SK-N-SH (cell line): ENCODE measurements at regions not wholly inside any gene's neighbourhood (a gene's known extent, or its start where the extent isn't known, plus 50 kb on each side); places are given as distances from the start of the nearest gene placed in this dataset.

Experiments
- CTCF ChIA-PET: fragments of 300-600, 350-600 bp; formaldehyde crosslinking; extraction: SDS; loops from one replicate; lab custom pipeline; 2021; lab: Yijun Ruan, JAX
- POLR2A ChIA-PET: fragments of 350-600 bp; sonication (Branson Sonifier 250); formaldehyde crosslinking; extraction: SDS; loops from one replicate; lab custom pipeline; 2020; ENCODE audit warnings: antibody characterized with exemption, inconsistent platforms; lab: Yijun Ruan, JAX
- DNase-seq: peaks from one replicate; pipeline ENCODE4 v3.0.0; 2012
- H2AFZ ChIP-seq: fragments of 200-600 bp; sonication (generic); 2 replicates; pipeline ENCODE4 v1.8.1; 2016; ENCODE audit warnings: antibody characterized with exemption, mild to moderate bottlenecking, low read depth
- H3F3A ChIP-seq: fragments of 200-600 bp; sonication (generic); replicated peaks from 2 replicates; pipeline ENCODE3; 2016; ENCODE audit warnings: antibody characterized with exemption, mild to moderate bottlenecking; ENCODE audit not compliant: insufficient read depth
- H3K27ac ChIP-seq, 2 experiments: fragments of 200-500 bp in 1 of 2; fragments of 200-600 bp in 1 of 2; sonication (Bioruptor generic) in 1 of 2; sonication (generic), shearing (Covaris generic) in 1 of 2; 2 replicates each; pipeline versions ENCODE4 v1.5.1 to v1.6.1; 2014 to 2016; ENCODE audit warnings: low read depth in 2 of 2, inconsistent platforms in 1 of 2, low read length in 1 of 2, mild to moderate bottlenecking in 1 of 2, mixed read lengths in 1 of 2
- H3K27me3 ChIP-seq: fragments of 200-600 bp; sonication (generic), shearing (Covaris generic); 2 replicates; pipeline ENCODE4 v1.6.1; 2016; ENCODE audit warnings: mixed run types; ENCODE audit not compliant: insufficient read depth
- H3K36me3 ChIP-seq, 2 experiments: fragments of 200-500 bp in 1 of 2; fragments of 200-600 bp in 1 of 2; sonication (Bioruptor generic) in 1 of 2; sonication (generic) in 1 of 2; replicated peaks in 1 of 2; 2 replicates each; pipeline versions ENCODE3 to v1.5.1; 2014 to 2016; ENCODE audit warnings: low read length in 1 of 2, mild to moderate bottlenecking in 1 of 2; ENCODE audit not compliant: insufficient read depth in 2 of 2, control insufficient read depth in 1 of 2
- H3K4me1 ChIP-seq, 2 experiments: fragments of 200-500 bp in 1 of 2; fragments of 200-600 bp in 1 of 2; sonication (Bioruptor generic) in 1 of 2; sonication (generic), shearing (Covaris generic) in 1 of 2; 2 replicates each; pipeline versions ENCODE4 v1.5.1 to v1.6.1; 2014 to 2016; ENCODE audit warnings: low read depth in 1 of 2, low read length in 1 of 2, mixed run types in 1 of 2; ENCODE audit not compliant: insufficient read depth in 2 of 2, control insufficient read depth in 1 of 2
- H3K4me2 ChIP-seq: fragments of 200-600 bp; sonication (generic), shearing (Covaris generic); 2 replicates; pipeline ENCODE4 v1.6.1; 2017; ENCODE audit warnings: mixed run types
- H3K4me3 ChIP-seq, 2 experiments: fragments of 200-500 bp in 1 of 2; fragments of 200-600 bp in 1 of 2; sonication (Bioruptor generic) in 1 of 2; sonication (generic), shearing (Covaris generic) in 1 of 2; 2 replicates each; pipeline versions ENCODE4 v1.5.1 to v1.8.1; 2014 to 2016; ENCODE audit warnings: low read depth in 2 of 2, inconsistent platforms in 1 of 2, low read length in 1 of 2, mild to moderate bottlenecking in 1 of 2, mixed read lengths in 1 of 2, moderate library complexity in 1 of 2
- H3K79me2 ChIP-seq: fragments of 200-600 bp; sonication (generic); 2 replicates; pipeline ENCODE4 v1.8.1; 2017; ENCODE audit warnings: mild to moderate bottlenecking; ENCODE audit not compliant: insufficient read depth
- H3K9ac ChIP-seq: fragments of 200-600 bp; sonication (generic); 2 replicates; pipeline ENCODE4 v1.6.1; 2017; ENCODE audit warnings: mixed run types
- H3K9me2 ChIP-seq: fragments of 200-600 bp; sonication (generic); 2 replicates; pipeline ENCODE4 v1.6.1; 2017; ENCODE audit warnings: mixed run types
- H3K9me3 ChIP-seq: fragments of 200-600 bp; sonication (generic); 2 replicates; pipeline ENCODE4 v1.6.1; 2017; ENCODE audit warnings: mixed run types, mild to moderate bottlenecking, moderate library complexity
- H4K20me1 ChIP-seq: fragments of 200-600 bp; sonication (generic); 2 replicates; pipeline ENCODE4 v1.6.1; 2017; ENCODE audit warnings: mild to moderate bottlenecking, mixed run types; ENCODE audit not compliant: insufficient read depth
- FOXJ3 ChIP-seq: sonication (generic); formaldehyde crosslinking; IDR thresholded peaks from 2 replicates; pipeline ENCODE4 v1.5.1; 2020; ENCODE audit warnings: mild to moderate bottlenecking, missing genetic modification reagents
- MAX ChIP-seq: IDR thresholded peaks from 2 replicates; pipeline ENCODE4 v1.4.0; 2012; ENCODE audit warnings: low read depth
- MXI1 ChIP-seq: IDR thresholded peaks from 2 replicates; pipeline ENCODE4 v1.6.1; 2012; ENCODE audit warnings: mild to moderate bottlenecking, low read depth, low read length, improper control_type of control experiment
- PBX3 ChIP-seq: IDR thresholded peaks from 2 replicates; pipeline ENCODE4; 2012
- RAD21 ChIP-seq: IDR thresholded peaks from 2 replicates; pipeline ENCODE4 v1.6.1; 2012; ENCODE audit warnings: mild to moderate bottlenecking, low read length
- REST ChIP-seq: IDR thresholded peaks from 2 replicates; pipeline ENCODE4 v1.6.1; 2012; ENCODE audit warnings: mild to moderate bottlenecking, low read depth, low read length, moderate library complexity
- TAF1 ChIP-seq: IDR thresholded peaks from 2 replicates; pipeline ENCODE4 v1.6.1; 2012; ENCODE audit warnings: low read depth, mild to moderate bottlenecking, low read length, moderate library complexity, borderline replicate concordance
- USF1 ChIP-seq: IDR thresholded peaks from 2 replicates; pipeline ENCODE4 v1.4.0; 2012; ENCODE audit warnings: low read depth, borderline replicate concordance
- YY1 ChIP-seq: IDR thresholded peaks from 2 replicates; pipeline ENCODE4 v1.4.0; 2012; ENCODE audit warnings: low read depth, mild to moderate bottlenecking
- ZBTB33 ChIP-seq: IDR thresholded peaks from 2 replicates; pipeline ENCODE4 v1.4.0; 2012; ENCODE audit warnings: low read depth, borderline replicate concordance

GRCh38 chrX:148159796-148160195 lies 178.7 kb downstream of the FMR1NB start:
- TF ChIP-seq PBX3, result no peak
- TF ChIP-seq USF1, result no peak
- TF ChIP-seq TAF1, result no peak
- no peak for TF ChIP-seq MAX
- TF ChIP-seq MXI1, result no peak
- no peak for TF ChIP-seq YY1
- no peak for TF ChIP-seq FOXJ3
- TF ChIP-seq RAD21, result no peak
- no peak for TF ChIP-seq ZBTB33
- no peak for TF ChIP-seq REST
- TF ChIP-seq, all 33 proteins: peak for 0
- ChIA-PET POLR2A (no interaction called here), CTCF (interaction anchor here (0.6 to 1.5 kb wide), 2 partner anchors 8 to 10 kb away, joined by 3 read pairs; no protein-coding TSS in a partner anchor)
- no peak overlapping the region for H3K4me3 ChIP-seq
- no peaks in the 10 kb centered on the region for H3K36me3 ChIP-seq
- H2AFZ ChIP-seq, result no peak overlapping the region
- H3K4me1 ChIP-seq, result no peaks in the 10 kb centered on the region
- H3K9me3 ChIP-seq, result no peaks in the 10 kb centered on the region
- DNase-seq, result no peak
- no peaks in the 10 kb centered on the region for H4K20me1 ChIP-seq
- no peaks in the 10 kb centered on the region for H3F3A ChIP-seq
- H3K9ac ChIP-seq, result no peak overlapping the region
- H3K27ac ChIP-seq, result no peak overlapping the region
- no peaks in the 10 kb centered on the region for H3K79me2 ChIP-seq
- no peaks in the 10 kb centered on the region for H3K27me3 ChIP-seq
- H3K4me2 ChIP-seq, result no peak overlapping the region
- H3K9me2 ChIP-seq, result no peaks in the 10 kb centered on the region
